Hematopoietic multipotent progenitor cell treated with erythropoietin and hydrocortisone succinate and interleukin-3 and kit ligand, for 6 days (in vitro differentiated cells): ENCODE measurements at regions not wholly inside any gene's neighbourhood (a gene's known extent, or its start where the extent isn't known, plus 50 kb on each side); places are given as distances from the start of the nearest gene placed in this dataset.
A peak's percentile ranks its signal among the peaks of the same experiment; 100 is the strongest.
"Not testable (repeated sequence)": the region's sequence is repeated elsewhere in the genome, so short reads cannot be mapped to it uniquely, and the experiment has no call there.

ENCODE experiments used
- DNase-seq: peaks from one replicate; pipeline ENCODE4 v3.0.0-alpha.2; 2015

DNA sequence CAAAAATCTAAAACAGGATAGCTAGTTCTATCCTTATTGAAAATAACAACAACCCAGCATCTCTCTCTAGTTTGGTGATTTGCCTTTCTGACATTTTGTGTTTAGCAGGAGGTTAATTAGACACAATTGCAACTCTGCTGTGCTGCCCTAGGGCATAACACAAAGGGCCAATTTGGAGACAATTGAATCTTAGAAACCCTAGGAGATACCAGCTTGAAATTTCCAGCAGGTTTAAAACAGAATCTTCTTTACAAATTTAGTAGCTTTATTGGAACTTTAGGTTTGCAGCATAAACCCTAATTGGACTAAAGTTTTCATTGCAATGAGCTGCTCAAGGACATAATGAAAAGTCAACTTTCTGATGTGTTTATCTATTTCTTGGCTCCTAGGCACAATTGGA, 166.7 kb upstream of the FER start:
- DNase-seq: no peak

DNA sequence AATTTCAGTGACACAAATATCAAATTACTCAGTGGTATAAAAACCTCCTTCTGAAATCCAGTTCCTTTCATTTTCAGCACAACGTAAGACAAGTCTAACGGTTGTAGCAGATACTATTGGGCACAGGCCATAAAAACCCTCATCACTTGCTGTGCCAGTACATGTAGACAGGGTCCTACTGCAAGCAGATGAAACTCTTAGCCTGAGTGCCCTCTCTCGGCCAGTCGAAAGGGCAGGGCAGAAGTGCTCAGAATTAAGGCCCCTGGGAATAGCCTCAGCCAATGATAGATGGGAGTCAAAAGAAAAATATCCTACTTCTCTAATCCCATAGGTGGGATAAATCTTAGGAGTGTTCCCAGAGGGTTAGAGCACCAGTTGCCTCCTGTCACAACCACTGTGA, 168.5 kb upstream of the FER start:
- no peak for DNase-seq

DNA sequence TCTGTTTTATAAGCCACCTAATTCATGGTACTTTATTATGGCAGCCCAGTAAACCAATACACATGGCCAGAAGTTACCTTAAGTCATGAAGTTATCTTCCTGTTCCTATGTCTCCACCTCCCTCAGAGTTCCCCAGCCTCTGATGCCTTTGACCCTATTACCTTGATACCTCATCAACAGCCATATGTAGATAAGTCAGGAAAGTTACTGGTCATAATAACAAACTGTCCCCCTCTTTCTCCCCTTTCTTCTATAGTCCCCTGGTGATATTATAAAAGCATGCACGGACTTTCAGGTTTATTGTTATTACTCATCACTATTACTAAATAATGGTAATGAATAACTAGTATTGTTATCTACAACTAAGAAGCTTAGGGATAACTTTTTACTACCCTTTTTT, 168.9 kb upstream of the FER start:
- DNase-seq: no peak

GRCh38 chr5:108567429-108567828, 180.3 kb upstream of the FER start:
- DNase-seq: no peak

- no peak for DNase-seq
Measured at GRCh38 chr5:108564441-108564840, 182.5 kb upstream of the FBXL17 start.

GRCh38 chr5:108562205-108562454, 180.2 kb upstream of the FBXL17 start:
- DNase-seq: no peak

DNA sequence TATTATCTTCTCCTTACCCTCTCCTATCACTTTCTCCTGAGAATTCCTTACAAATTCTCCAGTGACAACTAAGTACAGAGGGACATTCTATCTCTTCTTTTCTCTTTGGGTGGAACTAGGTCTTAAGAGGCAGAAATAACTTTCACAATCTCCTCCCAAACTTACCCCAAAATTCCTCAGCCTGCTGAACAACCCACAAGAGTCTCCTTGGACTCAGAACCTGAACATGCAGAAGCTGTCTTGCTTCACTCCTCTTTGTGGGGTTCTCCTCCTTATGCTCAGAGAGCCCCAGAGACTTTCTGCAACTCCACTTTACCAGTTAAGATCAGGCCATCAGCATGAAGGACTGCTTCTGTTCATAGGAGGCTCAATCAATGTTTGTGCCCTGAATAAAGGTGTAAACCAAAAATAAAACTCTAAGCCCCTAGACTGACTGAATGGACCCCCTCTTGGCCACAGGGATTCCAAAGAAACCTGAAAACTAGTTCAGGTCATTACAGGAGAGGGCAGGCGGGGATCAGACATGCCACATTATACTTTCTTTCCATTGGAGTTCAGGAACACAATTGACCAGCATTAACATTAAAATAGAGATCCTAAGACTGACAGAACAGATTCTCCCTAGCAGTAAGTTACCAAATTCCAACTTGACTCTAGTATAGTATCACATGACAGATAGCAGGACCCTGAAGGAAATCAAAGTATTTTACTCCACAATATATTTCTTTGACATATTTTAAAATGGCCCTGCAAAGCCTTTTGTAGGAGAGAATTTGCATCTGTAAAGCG, 179.7 kb upstream of the FBXL17 start:
- DNase-seq: no peak

DNA sequence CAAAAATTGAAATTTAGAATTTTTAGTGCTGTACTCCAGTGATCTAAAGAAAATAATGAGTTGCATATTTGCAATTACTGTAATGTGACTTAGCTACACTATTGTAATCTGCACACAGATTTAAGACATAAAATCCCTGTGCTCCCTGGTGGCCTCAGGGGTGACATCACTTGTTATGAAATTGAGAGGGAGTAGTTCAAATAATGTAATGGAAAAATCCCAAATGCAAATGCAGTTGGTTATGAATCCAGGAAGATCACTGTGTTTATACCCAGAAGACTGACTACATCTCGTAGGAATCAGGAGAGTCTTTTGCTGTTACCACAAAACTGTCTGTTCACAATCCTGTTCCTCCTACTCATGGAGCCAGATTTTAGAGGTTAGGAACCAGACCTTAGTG, 178.7 kb upstream of the FBXL17 start:
- DNase-seq: no peak

DNA sequence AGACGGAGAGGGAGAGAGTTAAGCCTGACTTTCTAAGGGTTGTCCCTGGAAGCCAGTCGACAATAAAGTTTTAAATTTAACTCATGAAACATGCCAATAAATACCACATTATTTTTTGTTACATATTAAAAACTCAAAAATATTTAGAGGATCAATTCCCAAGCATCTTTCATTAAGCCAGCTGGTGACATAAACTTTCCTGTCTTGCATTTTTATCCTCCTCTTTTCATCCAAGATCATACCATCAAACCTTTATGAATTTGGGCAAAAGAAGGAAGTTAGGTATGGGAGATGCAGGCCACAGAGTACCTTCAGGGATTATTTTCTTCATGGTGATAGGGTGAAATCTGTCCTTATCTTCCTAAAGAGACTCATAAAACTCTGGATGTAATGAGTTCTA, 178.3 kb upstream of the FBXL17 start:
- no peak for DNase-seq

DNA sequence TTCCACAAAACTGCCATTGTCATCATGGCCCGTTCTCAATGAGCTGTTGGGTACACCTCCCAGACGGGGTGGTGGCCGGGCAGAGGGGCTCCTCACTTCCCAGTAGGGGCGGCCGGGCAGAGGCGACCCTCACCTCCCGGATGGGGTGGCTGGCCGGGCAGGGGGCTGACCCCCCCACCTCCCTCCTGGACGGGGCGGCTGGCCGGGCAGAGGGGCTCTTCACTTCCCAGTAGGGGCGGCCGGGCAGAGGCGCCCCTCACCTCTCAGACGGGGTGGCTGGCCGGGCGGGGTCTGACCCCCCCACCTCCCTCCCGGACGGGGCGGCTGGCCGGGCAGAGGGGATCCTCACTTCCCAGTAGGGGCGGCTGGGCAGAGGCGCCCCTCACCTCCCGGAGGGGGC, 176.9 kb upstream of the FBXL17 start:
- DNase-seq: not testable (repeated sequence)

DNA sequence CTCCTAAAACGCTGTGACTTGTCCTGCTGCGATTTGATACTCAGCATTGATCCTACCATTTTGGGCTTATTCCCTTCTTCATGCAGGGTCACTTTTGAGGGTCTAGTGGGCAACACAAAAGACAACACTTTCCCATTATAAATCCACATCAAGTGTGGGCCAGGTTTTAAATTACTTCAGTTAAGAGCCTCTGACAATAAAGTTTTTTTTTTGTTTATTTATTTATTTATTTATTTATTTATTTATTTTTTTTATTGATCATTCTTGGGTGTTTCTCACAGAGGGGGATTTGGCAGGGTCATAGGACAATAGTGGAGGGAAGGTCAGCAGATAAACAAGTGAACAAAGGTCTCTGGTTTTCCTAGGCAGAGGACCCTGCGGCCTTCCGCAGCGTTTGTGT, 176.2 kb upstream of the FBXL17 start:
- DNase-seq: not testable (repeated sequence)

DNA sequence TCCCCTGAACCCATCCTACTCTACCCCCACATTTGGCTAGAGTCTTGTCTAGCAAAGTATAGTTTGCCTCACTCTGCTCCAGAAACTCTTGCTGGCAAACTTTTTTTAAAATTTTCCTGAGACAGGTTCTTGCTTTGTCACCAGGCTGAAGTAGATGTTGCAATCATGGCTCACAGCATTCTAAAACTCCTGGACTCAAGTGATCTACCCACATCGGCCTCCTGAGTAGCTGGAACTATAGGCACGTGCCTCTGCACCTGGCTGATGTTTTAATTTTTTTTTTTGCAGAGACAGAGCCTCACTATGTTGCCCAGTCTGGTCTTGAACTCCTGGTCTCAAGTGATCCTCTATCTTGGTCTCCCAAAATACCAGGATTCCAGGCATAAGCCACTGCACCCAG, 175.8 kb upstream of the FBXL17 start:
- no peak for DNase-seq

DNA sequence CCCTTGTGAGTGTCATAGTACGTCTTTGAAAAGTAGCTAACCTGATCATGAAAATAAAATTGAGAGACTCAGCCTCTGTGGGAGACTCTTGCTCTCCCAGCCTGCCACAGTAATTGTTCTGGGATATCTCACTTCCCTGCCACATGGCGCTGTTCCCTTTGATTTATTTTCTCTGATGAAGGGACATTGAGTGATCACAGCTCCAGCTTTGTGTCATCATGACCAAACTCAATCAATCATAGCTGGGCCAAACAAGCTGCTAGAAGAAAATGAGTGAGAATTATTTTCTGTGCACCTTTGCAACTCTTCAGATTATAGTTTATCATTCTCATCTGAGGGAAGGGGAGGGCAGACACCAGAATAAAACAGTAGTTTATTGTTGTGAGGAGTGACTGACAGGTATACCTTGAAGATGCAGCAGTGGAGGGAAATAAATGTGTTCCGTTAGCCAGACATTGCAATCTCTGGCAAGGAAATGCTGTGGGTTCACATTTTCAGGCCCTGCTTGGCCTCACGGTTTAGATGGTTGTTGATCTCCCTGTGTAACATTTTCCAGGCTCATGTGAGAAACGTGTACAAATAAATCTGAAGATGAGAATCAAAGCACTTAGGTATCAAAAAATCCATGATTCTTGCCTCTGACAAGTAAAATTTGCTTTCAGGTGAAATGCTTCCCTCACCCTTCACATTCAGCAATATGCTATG, 174.7 kb upstream of the FBXL17 start:
- DNase-seq: no peak

- DNase-seq: peak; percentile 27
Measured at GRCh38 chr5:108548684-108549596, 167.0 kb upstream of the FBXL17 start.

DNA sequence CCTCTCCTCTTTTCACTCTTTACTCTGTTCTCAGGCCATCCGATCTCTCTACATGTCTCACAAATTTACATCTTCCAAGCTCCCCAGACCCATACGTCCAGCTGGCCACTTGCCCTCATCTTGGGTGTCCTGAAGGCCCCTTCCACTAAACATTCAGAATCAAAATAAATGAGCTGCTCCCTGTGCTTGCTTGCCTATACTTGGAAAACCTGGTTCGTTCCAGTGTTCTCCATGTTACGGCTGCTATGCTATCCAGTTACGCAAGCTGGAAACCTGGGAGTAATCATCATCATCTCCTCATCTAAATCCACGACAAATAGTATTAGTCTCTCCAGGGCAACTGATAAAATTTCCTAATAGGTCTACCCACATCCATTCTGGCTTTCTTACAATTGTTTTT, 165.0 kb upstream of the FBXL17 start:
- no peak for DNase-seq

GRCh38 chr5:108545301-108545700, 163.4 kb upstream of the FBXL17 start:
- no peak for DNase-seq

DNA sequence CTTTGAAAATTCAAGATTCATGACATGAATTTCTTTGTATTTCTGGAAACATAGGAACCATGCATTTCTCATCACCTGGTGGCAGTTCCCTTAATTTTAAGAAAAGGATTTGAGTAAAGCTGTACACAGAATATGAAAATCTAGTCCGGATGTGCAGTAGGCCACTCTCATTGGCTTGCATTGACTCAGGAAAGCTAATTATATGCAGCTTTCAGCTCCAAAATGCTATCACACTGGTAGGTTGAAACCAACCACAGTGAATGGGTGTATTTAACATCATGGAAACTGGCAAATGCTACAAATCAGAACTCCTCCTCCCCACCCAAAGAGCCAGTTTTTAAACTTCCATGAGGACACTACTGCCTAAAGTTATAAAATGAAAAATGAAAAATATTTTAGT, 161.6 kb upstream of the FBXL17 start:
- DNase-seq: no peak

GRCh38 chr5:108541836-108542235, 159.9 kb upstream of the FBXL17 start:
- no peak for DNase-seq

GRCh38 chr5:108536321-108536720, 154.4 kb upstream of the FBXL17 start:
- no peak for DNase-seq

DNA sequence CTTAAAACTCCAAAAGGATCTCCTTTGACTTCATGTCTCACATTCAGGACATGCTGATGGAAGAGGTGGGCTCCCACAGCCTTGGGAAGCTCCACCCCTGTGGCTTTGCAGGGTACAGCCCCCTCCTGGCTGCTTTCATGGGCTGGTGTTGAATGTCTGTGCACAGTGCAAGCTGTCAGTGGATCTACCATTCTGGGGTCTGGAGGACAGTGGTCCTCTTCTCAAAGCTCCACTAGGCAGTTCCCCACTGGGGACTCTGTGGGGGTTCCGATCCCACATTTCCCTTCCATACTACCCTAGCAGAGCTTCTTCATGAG, 150.2 kb upstream of the FBXL17 start:
- DNase-seq: not testable (repeated sequence)

GRCh38 chr5:108531367-108532128, 149.7 kb upstream of the FBXL17 start:
- DNase-seq: peak; percentile 79

DNA sequence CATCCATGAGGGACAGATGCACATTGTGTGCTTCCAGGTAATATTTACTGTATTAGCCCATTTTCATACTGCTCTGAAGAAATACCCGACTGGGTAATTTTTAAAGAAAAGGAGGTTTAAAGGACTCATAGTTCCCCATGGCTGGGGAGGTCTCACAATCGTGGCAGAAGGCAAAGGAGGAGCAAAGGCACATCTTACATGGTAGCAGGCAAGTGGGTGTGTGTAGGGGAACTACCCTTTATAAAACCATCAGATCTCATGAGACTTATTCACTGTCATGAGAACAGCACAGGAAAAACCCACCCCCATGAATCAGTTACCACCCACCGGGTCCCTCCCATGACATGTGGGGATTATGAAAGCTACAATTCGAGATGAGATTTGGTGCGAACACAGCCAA, 148.8 kb upstream of the FBXL17 start:
- DNase-seq: no peak

- no peak for DNase-seq
Measured at GRCh38 chr5:108529381-108529780, 147.5 kb upstream of the FBXL17 start.
